Omental fat pad (tissue), 3 donors: ENCODE measurements at regions not wholly inside any gene's neighbourhood (a gene's known extent, or its start where the extent isn't known, plus 50 kb on each side); places are given as distances from the start of the nearest gene placed in this dataset.

ENCODE experiments used
- ATAC-seq: fragments of 150-250 bp; one replicate; pipeline ENCODE4 v1.9.1; 2016; ENCODE audit warnings: mild to moderate bottlenecking, moderate library complexity; ENCODE audit not compliant: low FRiP score
- DNase-seq: peaks from one replicate; pipeline ENCODE4 v3.0.0-alpha.2; 2019; ENCODE audit warnings: low spot score
- CTCF ChIP-seq, 3 donors: fragments of 450-650 bp; IDR thresholded peaks; one replicate each; pipeline ENCODE4 v1.5.1; 2016 to 2017; ENCODE audit warnings: antibody characterized with exemption in 3 of 3, mild to moderate bottlenecking in 3 of 3, moderate library complexity in 2 of 3

GRCh38 chr11:134488913-134489312 is 76.9 kb upstream of the B3GAT1 start:
- ATAC-seq, result no peak
- TF ChIP-seq CTCF (IDR thresholded peaks at IDR 0.05), result no peak
- DNase-seq, result no peak

- no peak for DNase-seq
- TF ChIP-seq CTCF (IDR thresholded peaks at IDR 0.05), result no peak
- no peak for ATAC-seq
Measured at GRCh38 chr11:134488512-134488911, 76.5 kb upstream of the B3GAT1 start.

- ATAC-seq (no peak), DNase-seq (no peak)
- TF ChIP-seq CTCF (IDR thresholded peaks at IDR 0.05), result no peak
Measured at GRCh38 chr11:134487696-134488095, 75.7 kb upstream of the B3GAT1 start.

GRCh38 chr11:134486704-134487103 is 74.7 kb upstream of the B3GAT1 start:
- ATAC-seq (no peak), DNase-seq (no peak)
- no peak for TF ChIP-seq CTCF (IDR thresholded peaks at IDR 0.05)

- DNase-seq (no peak), ATAC-seq (no peak)
- no peak for TF ChIP-seq CTCF (IDR thresholded peaks at IDR 0.05)
Measured at GRCh38 chr11:134486106-134486505, 74.1 kb upstream of the B3GAT1 start.

- no peak for TF ChIP-seq CTCF (IDR thresholded peaks at IDR 0.05)
- DNase-seq (no peak), ATAC-seq (no peak)
Measured at GRCh38 chr11:134485316-134485715, 73.3 kb upstream of the B3GAT1 start.

GRCh38 chr11:134483857-134484256 is 71.8 kb upstream of the B3GAT1 start:
- ATAC-seq, result no peak
- DNase-seq, result no peak

More at GRCh38 chr11:134483857-134484256, 71.8 kb upstream of the B3GAT1 start:
- TF ChIP-seq CTCF (IDR thresholded peaks at IDR 0.05), result no peak
